SK-N-SH treated with all-trans-retinoic acid at 6 μM for 48 hours (cell line): ENCODE measurements at regions not wholly inside any gene's neighbourhood (a gene's known extent, or its start where the extent isn't known, plus 50 kb on each side); places are given as distances from the start of the nearest gene placed in this dataset.

Source experiments
- ATAC-seq: fragments of 200-7000 bp; cut with Tn5 transposase; 3 replicates; pipeline ENCODE4 v1.9.1; 2020; ENCODE audit warnings: mild to moderate bottlenecking, moderate library complexity
- BACH2 ChIP-seq: fragments of 250-450 bp; sonication (Bioruptor Pico); IDR thresholded peaks from 2 replicates; pipeline ENCODE4 v1.9.0; 2021; ENCODE audit warnings: mild to moderate bottlenecking, borderline replicate concordance
- CREB5 ChIP-seq: fragments of 250-450 bp; sonication (Bioruptor Pico); IDR thresholded peaks from 2 replicates; pipeline ENCODE4 v1.5.1; 2020; ENCODE audit warnings: low read depth, mild to moderate bottlenecking, moderate library complexity
- CSDC2 ChIP-seq: fragments of 250-450 bp; sonication (Bioruptor Pico); IDR thresholded peaks from 2 replicates; pipeline ENCODE4 v1.5.0; 2020; ENCODE audit warnings: mild to moderate bottlenecking, moderate library complexity
- CSRNP3 ChIP-seq: fragments of 250-450 bp; sonication (Bioruptor Pico); IDR thresholded peaks from 2 replicates; pipeline ENCODE4 v1.5.1; 2021; ENCODE audit warnings: mild to moderate bottlenecking, moderate library complexity
- ESRRG ChIP-seq: fragments of 250-450 bp; sonication (Bioruptor Pico); IDR thresholded peaks from 2 replicates; pipeline ENCODE4 v1.6.1; 2021; ENCODE audit warnings: mild to moderate bottlenecking
- GLIS3 ChIP-seq: fragments of 250-450 bp; sonication (Bioruptor Pico); IDR thresholded peaks from 2 replicates; pipeline ENCODE4 v1.5.0; 2020; ENCODE audit warnings: mild to moderate bottlenecking, moderate library complexity
- ISL1 ChIP-seq: fragments of 250-450 bp; sonication (Bioruptor Pico); IDR thresholded peaks from 2 replicates; pipeline ENCODE4 v2.1.2; 2022; ENCODE audit warnings: mild to moderate bottlenecking, moderate library complexity
- OSR1 ChIP-seq: fragments of 250-450 bp; sonication (Bioruptor Pico); IDR thresholded peaks from 2 replicates; pipeline ENCODE4 v1.8.0; 2022; ENCODE audit warnings: moderate library complexity, mild to moderate bottlenecking, inconsistent platforms
- PATZ1 ChIP-seq: fragments of 250-450 bp; sonication (Bioruptor Pico); IDR thresholded peaks from 2 replicates; pipeline ENCODE4 v1.8.0; 2020; ENCODE audit warnings: mild to moderate bottlenecking, moderate library complexity, borderline replicate concordance
- POU6F1 ChIP-seq: fragments of 250-450 bp; sonication (Bioruptor Pico); IDR thresholded peaks from 2 replicates; pipeline ENCODE4 v1.8.0; 2021; ENCODE audit warnings: low read depth, mild to moderate bottlenecking, moderate library complexity, borderline replicate concordance
- PPARA ChIP-seq: fragments of 250-450 bp; sonication (Bioruptor Pico); IDR thresholded peaks from 2 replicates; pipeline ENCODE4 v1.5.0; 2020; ENCODE audit warnings: mild to moderate bottlenecking, borderline replicate concordance
- RARB ChIP-seq: fragments of 250-450 bp; sonication (Bioruptor Pico); IDR thresholded peaks from 2 replicates; pipeline ENCODE4 v1.8.0; 2021; ENCODE audit warnings: mild to moderate bottlenecking, moderate library complexity
- SNAI2 ChIP-seq: fragments of 250-450 bp; sonication (Bioruptor Pico); IDR thresholded peaks from 2 replicates; pipeline ENCODE4 v1.5.0; 2020; ENCODE audit warnings: mild to moderate bottlenecking, moderate library complexity
- TCF4 ChIP-seq: fragments of 250-450 bp; sonication (Bioruptor Pico); IDR thresholded peaks from 2 replicates; pipeline ENCODE4 v1.8.0; 2021; ENCODE audit warnings: mild to moderate bottlenecking, moderate library complexity, borderline replicate concordance
- TOX ChIP-seq: fragments of 250-450 bp; sonication (Bioruptor Pico); IDR thresholded peaks from 2 replicates; pipeline ENCODE4 v1.8.0; 2021; ENCODE audit warnings: mild to moderate bottlenecking, moderate library complexity, borderline replicate concordance
- ZC3H10 ChIP-seq: fragments of 250-450 bp; sonication (Bioruptor Pico); IDR thresholded peaks from 2 replicates; pipeline ENCODE4 v1.5.1; 2021; ENCODE audit warnings: mild to moderate bottlenecking, moderate library complexity
- ZFP3 ChIP-seq: fragments of 250-450 bp; sonication (Bioruptor Pico); IDR thresholded peaks from 2 replicates; pipeline ENCODE4 v1.5.0; 2020; ENCODE audit warnings: mild to moderate bottlenecking, moderate library complexity
- ZFP30 ChIP-seq: fragments of 450-650 bp; formaldehyde crosslinking; IDR thresholded peaks from 2 replicates; pipeline ENCODE4 v1.5.0; 2022; ENCODE audit warnings: mild to moderate bottlenecking, moderate library complexity
- ZNF565 ChIP-seq: fragments of 450-650 bp; formaldehyde crosslinking; conservative IDR thresholded peaks from 2 replicates; pipeline ENCODE4 v1.5.0; 2020; ENCODE audit warnings: low read depth, mild to moderate bottlenecking, moderate library complexity
- ZNF70 ChIP-seq: fragments of 450-650 bp; formaldehyde crosslinking; IDR thresholded peaks from 2 replicates; pipeline ENCODE4 v1.5.0; 2020; ENCODE audit warnings: mild to moderate bottlenecking, moderate library complexity
- ZNF8 ChIP-seq: fragments of 450-650 bp; formaldehyde crosslinking; IDR thresholded peaks from 2 replicates; pipeline ENCODE4 v1.5.0; 2020; ENCODE audit warnings: mild to moderate bottlenecking, moderate library complexity

GRCh38 chr4:14294611-14295010 lies 667.1 kb upstream of the BOD1L1 start (continued):
- no peak for TF ChIP-seq RARB (CRISPR knock-in tag)
- TF ChIP-seq ZNF8: no peak
- no peak for TF ChIP-seq ESRRG (CRISPR knock-in tag)
- no peak for TF ChIP-seq CREB5 (CRISPR knock-in tag)
- no peak for TF ChIP-seq CSRNP3 (CRISPR knock-in tag)
- no peak for TF ChIP-seq ZFP3 (CRISPR knock-in tag)
- no peak for TF ChIP-seq SNAI2 (CRISPR knock-in tag)
- TF ChIP-seq ZFP30: no peak
- no peak for TF ChIP-seq CSDC2
- no peak for TF ChIP-seq GLIS3 (CRISPR knock-in tag)
- no peak for TF ChIP-seq ZNF565 (CRISPR knock-in tag)
- TF ChIP-seq ZC3H10 (CRISPR knock-in tag): no peak
- TF ChIP-seq PPARA (CRISPR knock-in tag): no peak

GRCh38 chr4:14299166-14299565 lies 671.6 kb upstream of the BOD1L1 start:
- no peak for ATAC-seq

GRCh38 chr4:14302021-14302420 lies 674.5 kb upstream of the BOD1L1 start:
- ATAC-seq: no peak
- no peak for TF ChIP-seq OSR1 (CRISPR knock-in tag)
- no peak for TF ChIP-seq ESRRG (CRISPR knock-in tag)
- TF ChIP-seq ZNF70 (CRISPR knock-in tag): no peak
- no peak for TF ChIP-seq GLIS3 (CRISPR knock-in tag)
- TF ChIP-seq POU6F1: no peak
- TF ChIP-seq ZNF8: no peak
- TF ChIP-seq PATZ1 (CRISPR knock-in tag): no peak
- TF ChIP-seq, all 23 proteins: peak for 0

More at GRCh38 chr4:14299166-14299565, 671.6 kb upstream of the BOD1L1 start:
- no peak for TF ChIP-seq ZFP30
- TF ChIP-seq ZNF8: no peak
- no peak for TF ChIP-seq ZC3H10 (CRISPR knock-in tag)
- TF ChIP-seq ZNF70 (CRISPR knock-in tag): no peak
- no peak for TF ChIP-seq OSR1 (CRISPR knock-in tag)
- TF ChIP-seq ZNF565 (CRISPR knock-in tag): no peak
- TF ChIP-seq GLIS3 (CRISPR knock-in tag): no peak
- TF ChIP-seq CSRNP3 (CRISPR knock-in tag): no peak
- TF ChIP-seq ESRRG (CRISPR knock-in tag): no peak
- no peak for TF ChIP-seq SNAI2 (CRISPR knock-in tag)
- no peak for TF ChIP-seq BACH2 (CRISPR knock-in tag)
- TF ChIP-seq PPARA (CRISPR knock-in tag): no peak
- no peak for TF ChIP-seq ZFP3 (CRISPR knock-in tag)
- no peak for TF ChIP-seq TCF4 (CRISPR knock-in tag)
- TF ChIP-seq ISL1: no peak
- TF ChIP-seq PATZ1 (CRISPR knock-in tag): no peak
- TF ChIP-seq TOX: no peak
- TF ChIP-seq, all 23 proteins: peak for 0
